GM19324 (cell line): ENCODE measurements at regions not wholly inside any gene's neighbourhood (a gene's known extent, or its start where the extent isn't known, plus 50 kb on each side); places are given as distances from the start of the nearest gene placed in this dataset.
"Not testable (repeated sequence)": the region's sequence is repeated elsewhere in the genome, so short reads cannot be mapped to it uniquely, and the experiment has no call there.

Source experiments
- ATAC-seq: cut with Tn5 transposase; IDR thresholded peaks from one replicate; pipeline ENCODE4 v1.9.1; 2021; ENCODE audit warnings: mild to moderate bottlenecking, moderate library complexity; ENCODE audit not compliant: unreplicated experiment, low FRiP score

DNA sequence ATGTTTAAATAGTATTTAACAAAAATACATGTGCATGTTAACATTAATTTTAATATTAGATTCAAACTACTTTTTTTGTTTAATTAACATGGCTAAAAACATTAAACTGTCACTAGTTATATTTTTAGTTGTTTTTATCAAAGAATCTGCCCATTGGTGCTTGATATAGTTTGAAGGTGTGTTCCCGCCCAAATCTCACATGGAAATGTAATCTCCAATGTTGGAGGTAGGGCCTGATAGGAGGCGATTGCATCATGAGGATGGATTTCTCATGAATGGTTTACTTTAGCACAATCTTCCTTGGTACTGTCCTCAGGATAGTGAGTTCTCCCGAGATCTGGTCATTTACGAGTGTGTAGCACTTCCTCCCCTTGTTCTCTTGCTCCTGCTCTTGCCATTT, 2459.4 kb downstream of the PCDH9 start:
- no peak for ATAC-seq

DNA sequence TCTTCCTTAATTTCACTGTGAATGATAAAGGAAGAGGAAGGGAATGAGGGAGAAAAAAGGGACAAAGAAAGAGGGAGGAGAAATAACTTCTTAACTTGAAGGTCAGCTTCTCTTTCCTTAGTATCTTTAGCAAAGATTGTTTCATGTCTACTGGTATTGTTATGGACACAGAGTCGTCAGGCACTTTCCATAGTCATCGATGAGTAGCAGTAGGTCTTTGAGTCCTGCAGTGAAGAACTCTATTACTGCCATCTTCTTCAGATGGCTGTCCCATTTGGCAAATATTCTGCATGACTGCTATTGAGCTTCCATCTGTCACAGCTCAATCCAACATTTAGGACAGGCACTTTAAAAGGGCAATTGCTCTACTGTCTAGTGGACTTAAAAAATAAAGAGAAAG, 2463.1 kb downstream of the PCDH9 start:
- ATAC-seq = no peak

DNA sequence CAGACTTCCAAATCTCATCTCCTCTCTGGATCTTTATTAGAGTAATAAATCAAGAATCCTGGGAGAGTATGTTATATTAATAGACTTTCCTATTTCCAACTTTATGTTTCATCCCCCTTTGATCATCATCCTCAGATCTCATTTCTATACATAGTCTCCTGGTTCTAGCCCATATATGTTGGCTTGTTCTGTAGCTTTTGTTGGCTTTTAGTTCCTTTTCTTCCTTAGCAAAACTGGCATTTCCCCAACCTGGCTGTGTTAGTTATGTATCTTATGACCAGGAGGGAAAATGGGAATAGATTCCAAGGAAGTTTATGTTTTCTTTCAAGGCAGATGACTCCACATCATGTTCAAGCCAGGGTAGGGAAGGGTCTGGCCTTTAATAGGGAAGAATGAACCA, 2464.5 kb downstream of the PCDH9 start:
- no peak for ATAC-seq

DNA sequence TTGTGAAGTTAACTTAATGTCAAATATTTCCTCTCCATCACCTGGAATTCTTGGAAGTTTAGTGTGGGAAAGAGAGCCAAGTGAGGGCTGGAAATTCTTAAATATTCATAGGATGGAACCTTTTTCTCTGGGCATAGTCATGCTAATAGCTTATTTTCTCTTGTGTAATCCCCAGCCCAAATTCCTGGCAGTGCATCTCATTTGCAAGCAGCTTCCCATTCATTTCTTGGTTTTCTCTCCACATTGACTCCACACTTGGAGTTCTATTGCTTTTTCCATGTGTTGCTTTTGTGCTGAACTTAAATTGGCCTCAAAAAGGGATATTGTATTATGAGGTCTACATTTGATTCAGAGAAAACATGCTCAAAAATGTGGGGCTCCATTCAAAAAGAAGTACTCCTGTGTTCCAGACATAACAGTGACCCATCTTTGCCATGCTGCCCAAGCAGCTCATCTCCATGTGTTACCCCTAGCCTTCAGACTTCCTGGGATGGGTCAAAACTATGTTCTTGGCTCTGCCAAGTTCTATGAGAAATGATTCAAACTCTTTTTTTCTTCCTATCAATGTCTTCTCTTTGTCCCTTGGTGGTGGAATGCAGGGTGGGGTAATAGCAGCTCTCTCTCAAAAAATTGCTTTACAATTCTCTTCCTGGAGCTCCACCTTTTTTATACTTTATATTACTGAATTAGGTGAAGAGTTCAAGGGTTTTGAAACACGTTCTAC, 2471.5 kb downstream of the PCDH9 start:
- ATAC-seq = no peak

DNA sequence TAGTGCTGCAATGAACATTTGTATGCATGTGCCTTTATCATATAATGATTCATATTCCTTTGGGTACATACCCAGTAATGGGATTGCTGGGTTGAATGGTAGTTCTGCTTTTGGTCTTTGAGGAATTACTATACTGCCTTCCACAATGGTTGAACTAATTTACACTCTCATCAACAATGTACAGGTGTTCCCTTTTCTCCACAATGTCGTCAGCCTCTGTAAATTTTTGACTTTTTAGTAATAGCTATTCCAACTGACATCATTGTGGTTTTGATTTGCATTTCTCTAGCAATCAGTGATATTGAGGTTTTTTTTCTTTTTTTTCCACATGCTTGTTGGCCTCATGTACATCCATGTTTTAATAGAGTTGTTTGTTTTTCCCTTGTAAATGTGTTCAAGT, 2473.5 kb downstream of the PCDH9 start:
- ATAC-seq = no peak

DNA sequence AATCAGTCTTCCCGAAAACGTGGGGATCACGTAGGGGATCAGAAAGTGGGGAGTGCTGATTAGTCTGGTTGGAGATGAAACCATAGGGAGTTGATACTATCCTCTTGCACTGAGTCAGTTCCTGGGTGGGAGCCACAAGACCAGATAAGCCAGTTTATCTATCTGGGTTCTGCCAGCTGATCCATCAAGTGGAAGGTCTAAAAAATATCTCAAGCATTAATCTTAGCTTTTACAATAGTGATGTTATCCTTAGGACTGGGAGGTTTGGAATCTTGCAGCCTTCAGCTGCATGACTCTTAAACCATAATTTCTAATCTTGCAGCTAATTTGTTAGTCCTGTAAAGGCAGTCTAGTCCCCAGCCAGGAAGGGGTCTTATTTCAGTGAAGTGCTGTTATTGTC, 2474.2 kb downstream of the PCDH9 start:
- no peak for ATAC-seq

DNA sequence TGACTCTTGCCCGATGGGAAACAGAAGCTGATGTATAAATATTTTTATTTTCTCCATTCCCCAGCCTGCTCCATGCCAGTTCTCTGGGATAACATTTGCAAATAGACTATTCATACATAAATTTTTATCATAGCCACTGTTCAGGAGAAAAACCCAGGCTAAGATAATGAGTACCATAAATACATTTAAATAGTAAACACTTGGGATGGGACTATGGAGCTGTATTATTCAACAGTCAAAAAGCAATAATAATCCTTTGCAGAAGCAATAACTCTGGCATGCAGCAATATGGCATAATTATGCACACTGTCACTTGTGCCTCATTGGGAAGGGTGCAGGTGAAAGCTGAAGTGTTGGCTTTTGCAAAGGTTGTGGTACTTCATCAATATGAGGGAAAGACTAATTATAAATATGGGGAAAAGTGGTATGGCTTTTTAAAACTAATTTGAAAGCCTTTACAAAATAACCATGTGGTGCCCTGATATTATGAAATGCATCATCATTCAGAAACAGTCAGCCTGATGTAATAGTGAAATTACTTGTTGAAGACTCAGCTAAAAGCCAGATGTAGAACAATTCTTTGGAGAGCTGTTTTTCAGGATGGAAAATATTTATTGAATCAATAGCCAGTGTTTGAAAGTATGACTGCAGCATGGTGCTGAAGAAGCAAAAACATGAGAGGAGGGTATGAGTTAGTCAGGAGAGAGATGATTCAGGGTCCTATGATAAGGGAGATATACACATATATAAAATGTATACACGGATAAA, 2476.7 kb downstream of the PCDH9 start:
- no peak for ATAC-seq

DNA sequence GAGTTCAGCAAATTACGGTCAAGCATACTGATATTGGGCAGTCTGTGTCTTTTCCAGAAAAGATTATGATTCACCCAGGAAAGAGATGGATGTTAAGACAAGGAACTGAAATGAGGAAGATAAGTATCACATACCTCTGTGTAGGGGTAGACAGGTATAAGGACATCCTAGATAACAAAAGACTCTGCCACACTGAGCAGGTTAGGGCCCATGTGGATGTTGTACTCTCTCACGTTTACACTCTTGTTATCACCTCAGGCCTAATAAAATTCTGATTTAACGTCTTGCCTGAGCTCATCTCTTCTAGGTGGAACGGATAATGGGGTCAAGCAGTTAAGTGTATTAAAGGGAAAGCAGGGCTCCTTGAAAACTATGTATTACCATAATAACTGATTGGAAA, 2480.8 kb downstream of the PCDH9 start:
- no peak for ATAC-seq

DNA sequence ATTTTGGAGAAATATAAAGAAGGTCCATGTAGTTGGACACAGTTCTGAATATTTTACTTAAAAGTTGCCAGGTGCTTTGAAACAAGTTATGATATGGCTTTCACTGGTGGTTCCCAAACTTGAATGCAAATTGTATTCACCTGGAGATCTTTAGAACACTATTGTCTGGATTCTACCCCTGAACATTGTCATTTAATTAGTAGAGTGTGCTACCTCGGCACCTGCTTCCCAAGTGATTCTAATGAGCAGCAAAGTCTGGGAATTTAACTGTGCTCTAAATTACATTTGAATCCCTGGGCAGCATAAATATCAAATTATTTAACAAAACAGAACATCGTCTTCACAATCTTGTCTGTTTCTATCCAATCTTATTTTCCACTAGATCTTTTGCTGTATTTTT, 2483.3 kb downstream of the PCDH9 start:
- no peak for ATAC-seq

DNA sequence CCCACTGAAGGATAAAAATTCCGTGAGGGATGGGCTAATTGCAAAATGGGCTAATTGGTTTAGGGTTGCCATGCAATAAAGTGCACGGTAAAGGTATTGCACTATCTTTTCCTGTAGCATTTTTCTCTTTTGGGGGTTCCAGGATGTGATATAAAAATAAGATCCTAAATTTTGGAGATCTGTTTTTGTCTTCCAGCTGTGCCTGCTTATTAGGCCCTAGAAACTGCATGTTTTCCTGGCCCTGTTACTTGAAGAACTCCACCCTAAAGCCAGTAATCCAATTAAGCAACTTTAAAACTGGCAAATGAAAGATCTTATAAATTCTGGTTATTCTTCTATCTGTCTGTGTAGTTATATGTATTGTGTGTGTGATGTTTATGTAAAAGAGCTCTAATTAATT, 2489.6 kb downstream of the PCDH9 start:
- no peak for ATAC-seq

DNA sequence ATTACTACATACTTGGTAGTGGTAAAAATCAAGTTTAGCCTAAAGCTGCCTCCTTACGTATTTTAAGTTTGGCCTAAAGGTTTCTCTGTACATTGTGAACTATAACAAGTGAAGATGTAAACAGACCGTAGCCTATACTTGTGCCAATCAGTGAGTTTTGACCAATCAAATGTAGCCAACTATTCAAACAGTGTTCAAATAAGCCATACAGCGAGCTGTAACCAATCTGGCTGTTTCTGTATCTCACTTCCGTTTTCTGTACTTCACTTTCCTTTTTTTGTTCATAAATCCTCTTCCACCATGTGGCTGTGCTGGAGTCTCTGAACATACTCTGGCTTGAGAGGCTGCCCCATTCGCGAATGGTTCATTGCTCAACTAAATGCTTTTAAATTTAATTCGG, 2504.6 kb downstream of the PCDH9 start:
- no peak for ATAC-seq

DNA sequence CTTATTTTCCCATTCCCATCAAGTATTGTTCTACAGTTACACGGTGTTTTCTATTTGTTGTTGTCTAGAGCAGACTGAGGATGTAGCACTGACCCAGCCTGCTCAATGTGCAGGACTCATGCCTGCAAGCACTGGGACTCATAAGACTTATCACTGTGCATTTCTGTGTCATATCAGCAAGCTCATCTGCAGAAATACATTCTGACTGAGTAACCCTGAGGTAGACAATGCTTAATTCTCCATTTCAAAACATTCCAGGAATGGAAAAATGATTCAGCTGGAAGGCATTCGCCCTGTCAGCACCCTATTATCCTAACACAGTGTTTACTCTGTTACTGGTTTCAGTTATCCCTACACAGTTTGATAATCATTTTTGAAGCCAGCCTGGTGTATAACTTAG, 2506.4 kb downstream of the PCDH9 start:
- ATAC-seq = no peak

DNA sequence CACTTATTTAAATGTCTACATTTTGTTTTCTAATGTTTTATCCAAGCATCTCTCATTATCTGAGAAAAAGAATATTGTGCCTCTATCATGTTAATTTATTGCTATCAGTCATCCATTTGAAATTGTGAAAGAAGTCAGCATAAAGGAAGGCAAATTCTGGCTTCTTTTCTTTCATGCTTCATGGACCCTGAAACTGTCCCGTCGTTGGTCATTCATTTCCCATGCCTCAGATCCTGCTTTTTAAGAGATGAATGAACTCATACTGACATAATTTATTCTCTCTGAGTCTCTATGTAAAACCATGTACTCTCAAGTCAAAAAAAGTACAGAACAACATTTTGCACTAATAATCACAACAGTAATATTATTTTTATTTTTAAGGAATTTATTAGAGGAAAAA, 2512.0 kb downstream of the PCDH9 start:
- ATAC-seq = no peak

DNA sequence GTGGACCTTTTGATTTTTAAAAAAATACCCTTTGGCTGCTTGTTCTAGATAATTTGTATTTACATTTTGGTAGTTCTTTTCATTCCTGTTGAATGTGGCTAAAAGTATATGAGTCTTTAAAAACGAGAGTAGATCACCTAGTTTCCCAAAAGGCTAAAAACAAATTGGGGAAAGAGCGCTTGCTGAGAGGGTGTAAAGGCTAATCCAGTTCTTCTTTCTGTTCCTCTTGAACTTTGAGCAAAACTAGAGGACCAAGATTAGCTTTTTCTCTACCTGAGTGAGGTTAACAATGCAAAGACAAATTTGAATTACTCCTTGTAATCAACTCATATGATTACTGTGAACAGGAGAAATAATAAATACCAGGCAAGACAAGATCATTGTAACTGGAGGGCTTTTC, 2513.2 kb downstream of the PCDH9 start:
- no peak for ATAC-seq

DNA sequence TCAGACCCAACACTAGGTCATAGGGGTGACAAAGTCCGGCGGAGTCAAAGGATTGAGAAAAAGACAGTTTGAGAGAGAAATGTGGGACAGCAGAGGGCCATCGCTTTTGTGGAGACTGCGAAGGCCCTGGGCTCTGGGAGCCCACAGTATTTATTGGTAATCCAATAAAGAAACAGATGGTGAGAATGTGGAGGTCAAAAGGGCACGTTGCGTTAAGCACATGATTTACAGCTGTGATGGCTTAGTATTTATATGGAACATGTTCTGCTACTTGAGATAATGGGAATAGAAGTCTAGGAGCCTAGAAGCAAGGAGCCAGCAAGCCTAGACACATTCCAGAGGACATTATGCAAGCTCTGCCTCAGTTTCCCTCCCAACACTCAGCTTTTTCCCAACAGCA, 2521.1 kb downstream of the PCDH9 start:
- no peak for ATAC-seq

DNA sequence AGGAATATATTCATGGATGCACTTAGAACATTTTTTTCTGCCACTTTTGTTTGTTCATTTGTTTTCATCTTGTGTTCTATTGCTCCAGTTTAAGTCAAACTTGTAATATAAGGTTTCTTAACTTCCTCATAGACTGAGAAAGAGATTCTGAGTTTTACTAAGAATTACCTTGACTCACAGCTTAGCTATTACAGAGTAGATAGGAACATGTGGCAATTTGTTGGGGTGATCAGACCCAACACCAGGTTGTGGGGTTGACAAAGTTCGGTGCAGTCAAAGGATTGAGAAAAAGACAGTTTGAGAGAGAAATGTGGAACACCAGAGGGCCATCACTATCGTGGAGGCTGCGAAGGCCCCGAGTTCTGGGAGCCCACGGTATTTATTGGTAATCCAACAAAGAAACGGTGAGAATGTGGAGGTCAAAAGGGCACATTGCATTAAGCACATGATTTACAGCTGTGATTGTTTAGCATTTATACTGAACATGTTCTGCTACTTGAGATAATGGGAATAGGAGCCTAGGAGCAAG, 2526.0 kb downstream of the PCDH9 start:
- no peak for ATAC-seq

DNA sequence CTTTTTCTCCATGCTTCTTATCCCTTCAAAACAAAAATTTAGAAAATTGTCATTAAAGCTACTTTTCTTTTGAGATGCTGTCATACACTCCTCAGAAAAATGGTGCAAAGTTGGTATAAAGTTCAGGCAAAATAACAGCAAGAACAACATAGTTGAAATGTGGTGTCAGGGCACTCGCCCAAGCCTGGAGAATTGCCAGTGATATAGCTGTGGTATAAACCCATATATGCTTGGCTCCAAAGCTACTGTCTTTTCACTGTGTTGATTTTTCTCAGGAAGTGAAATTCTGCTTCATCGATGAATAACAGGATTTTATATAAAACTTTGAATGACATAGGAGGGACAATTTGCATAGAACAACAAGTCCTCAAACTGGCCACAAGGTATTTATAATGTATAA, 2532.9 kb downstream of the PCDH9 start:
- no peak for ATAC-seq

DNA sequence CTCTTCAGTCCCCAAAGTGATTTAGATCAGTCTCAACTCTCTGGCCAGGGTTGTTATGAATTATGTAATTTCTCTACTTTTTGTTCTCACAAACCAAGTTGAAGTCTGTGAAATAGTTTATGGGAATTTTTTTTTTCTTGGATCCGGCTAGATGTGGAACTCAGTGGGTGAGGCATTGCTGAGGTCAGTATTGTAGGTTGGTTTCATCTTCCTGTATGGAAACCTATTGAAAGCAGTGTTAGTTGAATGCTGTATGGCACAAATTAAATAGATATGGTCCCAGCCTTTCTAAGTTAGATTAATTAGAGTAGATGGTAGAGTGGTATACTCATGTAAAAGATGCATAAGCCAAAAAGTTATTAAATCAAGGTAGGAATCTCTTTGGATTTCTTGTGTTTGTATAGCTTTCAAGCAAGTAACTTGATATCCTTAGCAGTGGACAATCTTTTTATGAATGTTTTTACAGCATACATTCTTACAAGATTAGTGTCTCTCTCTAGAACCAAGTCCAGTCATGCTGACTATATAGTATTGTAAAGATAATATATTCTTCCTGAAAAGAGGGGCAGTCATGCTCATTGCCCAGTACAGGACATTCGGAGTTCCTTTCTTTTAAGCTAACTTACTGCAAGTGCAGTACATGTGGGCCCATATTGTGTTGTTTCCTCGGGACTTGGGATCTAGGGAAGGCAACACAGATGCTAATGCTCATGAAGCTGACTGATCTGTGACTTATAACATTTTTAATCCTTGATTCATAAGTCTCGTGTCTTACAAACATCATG, 2541.1 kb downstream of the PCDH9 start:
- ATAC-seq = no peak

DNA sequence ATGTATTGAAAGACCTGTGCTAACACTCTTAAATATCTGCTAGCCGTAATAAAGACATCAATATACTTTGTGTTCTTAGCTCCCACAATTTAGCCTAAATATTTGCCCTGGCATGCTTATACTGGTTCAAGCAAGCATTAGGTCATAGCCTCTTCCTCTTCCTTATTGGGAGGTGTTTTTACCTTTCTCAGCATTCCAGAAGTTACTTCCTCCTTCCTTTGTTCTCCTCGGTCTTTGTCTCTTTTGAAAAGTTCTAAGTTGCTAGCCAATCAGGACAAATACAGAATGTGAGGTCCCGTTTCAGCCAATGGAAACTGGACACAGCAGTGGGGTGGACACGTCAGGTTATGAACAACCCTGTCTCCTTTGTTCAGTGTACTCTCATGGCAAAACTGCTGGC, 2543.6 kb downstream of the PCDH9 start:
- not testable (repeated sequence) for ATAC-seq

DNA sequence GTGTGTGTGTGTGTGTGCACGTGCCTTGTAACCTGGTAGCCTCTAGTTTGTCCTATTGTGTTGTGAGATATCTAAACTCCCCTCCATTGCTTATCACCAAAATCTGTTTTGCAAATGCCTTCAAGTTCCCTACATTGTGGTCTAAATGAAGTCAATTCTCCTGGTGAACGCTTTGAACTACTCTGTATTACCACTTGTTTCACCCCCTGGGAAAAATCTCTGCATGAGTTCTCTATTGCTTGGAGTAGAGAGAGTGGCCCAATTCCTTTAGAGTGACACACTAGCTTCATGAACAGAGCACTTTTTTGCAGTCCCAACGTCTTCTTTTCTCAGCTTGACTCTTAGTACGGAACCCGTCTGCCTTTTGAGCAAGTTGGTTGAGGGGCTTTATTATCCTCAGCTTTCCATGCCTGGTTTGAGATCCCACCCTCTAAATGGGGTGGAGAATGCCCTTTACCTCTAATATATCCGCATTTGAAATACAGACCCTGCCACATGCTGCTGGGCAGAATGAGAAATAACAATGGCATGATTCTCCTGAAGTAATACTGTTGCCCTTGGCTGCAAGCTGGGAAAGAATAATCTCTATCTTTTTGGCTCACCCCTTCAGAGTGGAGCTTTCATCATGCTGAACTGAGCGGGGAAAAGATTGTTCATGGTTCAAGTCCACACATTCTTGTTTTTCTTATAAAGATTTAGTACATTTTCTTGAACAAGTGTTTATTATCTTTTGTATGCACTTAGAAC, 2545.3 kb downstream of the PCDH9 start:
- no peak for ATAC-seq

DNA sequence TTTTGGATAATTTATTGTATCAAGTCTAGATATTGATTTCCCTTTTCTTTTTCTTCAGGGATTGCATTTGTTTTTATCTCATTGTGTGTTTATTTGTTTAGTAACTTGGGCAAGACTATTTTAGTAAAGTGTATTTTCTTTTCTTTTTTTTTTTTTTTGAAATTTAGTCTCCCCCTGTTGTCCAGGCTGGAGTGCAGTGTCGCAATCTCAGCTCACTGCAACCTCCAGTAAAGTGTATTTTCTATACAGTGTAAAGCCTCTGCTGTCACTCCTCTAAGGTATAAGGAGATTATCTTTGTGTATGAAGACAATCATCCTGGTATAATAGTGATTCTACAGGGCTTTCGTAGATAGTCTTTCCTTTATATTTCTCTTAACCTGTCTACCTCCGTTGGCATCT, 2546.0 kb downstream of the PCDH9 start:
- no peak for ATAC-seq
